Mesodermal cell (in vitro differentiated cells): ENCODE measurements at regions not wholly inside any gene's neighbourhood (a gene's known extent, or its start where the extent isn't known, plus 50 kb on each side); places are given as distances from the start of the nearest gene placed in this dataset.

Source experiments
- H3K27ac ChIP-seq: 2 replicates; pipeline ENCODE4 v1.7.0; 2013; ENCODE audit warnings: mild to moderate bottlenecking, low read depth, low read length, moderate library complexity; ENCODE audit not compliant: severe bottlenecking
- H3K36me3 ChIP-seq: 2 replicates; pipeline ENCODE4 v1.7.1; 2013; ENCODE audit warnings: mild to moderate bottlenecking, low read length, moderate library complexity; ENCODE audit not compliant: control insufficient read depth, insufficient read depth
- H3K4me1 ChIP-seq: one replicate; pipeline ENCODE4 v1.7.1; 2013; ENCODE audit warnings: mild to moderate bottlenecking, low read length; ENCODE audit not compliant: insufficient read depth, control insufficient read depth, poor library complexity, severe bottlenecking
- H3K4me3 ChIP-seq: 2 replicates; pipeline ENCODE4 v1.7.0; 2013; ENCODE audit warnings: low read length, control low read depth, mild to moderate bottlenecking; ENCODE audit not compliant: insufficient read depth, poor library complexity, severe bottlenecking; ENCODE audit errors: extremely low read depth
- H3K9me3 ChIP-seq: 2 replicates; pipeline ENCODE4 v1.7.1; 2013; ENCODE audit warnings: mild to moderate bottlenecking, low read length, moderate library complexity; ENCODE audit not compliant: control insufficient read depth
- WGBS, 2 experiments: methylation state at CpG; one replicate each; pipeline ENCODE4 v1.1.5; 2013; ENCODE audit warnings: missing lambda C conversion rate in 2 of 2; ENCODE audit not compliant: insufficient coverage in 2 of 2; 5-methylcytosine and 5-hydroxymethylcytosine counted together

GRCh38 chr2:67965246-67965645 lies 97.6 kb downstream of the C1D start:
- Histone ChIP-seq H3K36me3 (no peaks in the 10 kb centered on the region), H3K4me3 (no peak overlapping the region), H3K27ac (no peak overlapping the region), H3K9me3 (no peaks in the 10 kb centered on the region), H3K4me1 (no peaks in the 10 kb centered on the region)
- 88% methylated on average over 2 to 3 of the region's 3 CpGs for WGBS, 2 experiments

GRCh38 chr2:67970071-67970470 lies 92.7 kb downstream of the C1D start:
- H3K36me3 ChIP-seq, result no peaks in the 10 kb centered on the region
- H3K27ac ChIP-seq, result no peak overlapping the region
- no peaks in the 10 kb centered on the region for H3K9me3 ChIP-seq
- no peaks in the 10 kb centered on the region for H3K4me1 ChIP-seq
- no peak overlapping the region for H3K4me3 ChIP-seq

- Histone ChIP-seq H3K36me3 (no peaks in the 10 kb centered on the region), H3K27ac (no peak overlapping the region), H3K4me3 (no peak overlapping the region), H3K9me3 (no peaks in the 10 kb centered on the region), H3K4me1 (no peaks in the 10 kb centered on the region)
- WGBS, 2 experiments, result 80 to 100% methylated on average over 1 to 2 of the region's 3 CpGs
Measured at GRCh38 chr2:67970542-67970941, 92.3 kb downstream of the C1D start.

GRCh38 chr2:67974559-67975430 lies 88.0 kb downstream of the C1D start:
- WGBS, 2 experiments, result 81 to 89% methylated on average over 6 to 7 of the region's 7 CpGs
- H3K9me3 ChIP-seq, result no peaks in the 10 kb centered on the region
- no peak overlapping the region for H3K4me3 ChIP-seq
- H3K27ac ChIP-seq, result no peak overlapping the region
- no peaks in the 10 kb centered on the region for H3K36me3 ChIP-seq
- H3K4me1 ChIP-seq, result no peaks in the 10 kb centered on the region

DNA sequence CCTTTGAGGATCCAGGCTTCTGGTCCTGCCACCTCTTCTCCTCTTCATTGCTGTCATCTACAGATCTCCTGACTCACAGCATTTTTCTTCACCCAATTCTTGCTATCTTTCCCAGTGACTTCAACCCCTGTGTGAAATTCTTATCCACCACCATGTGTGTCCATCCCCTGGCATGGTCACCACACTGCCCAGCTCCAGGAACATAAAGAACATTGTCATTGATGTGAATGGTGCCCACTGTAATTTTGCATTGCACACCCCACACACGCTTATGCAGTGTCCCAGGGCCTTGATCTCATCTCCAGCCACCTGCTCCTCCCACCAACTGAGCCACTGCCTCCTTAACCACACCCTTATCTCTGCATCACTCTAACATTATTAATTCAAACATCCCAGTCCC lies 85.3 kb downstream of the C1D start:
- H3K36me3 ChIP-seq, result no peaks in the 10 kb centered on the region
- no peak overlapping the region for H3K27ac ChIP-seq
- WGBS, 2 experiments, result 89 to 100% methylated on average over 1 of the region's 1 CpG
- no peak overlapping the region for H3K4me3 ChIP-seq
- H3K9me3 ChIP-seq, result peaks cover 4% of the 10 kb centered on the region
- H3K4me1 ChIP-seq, result no peaks in the 10 kb centered on the region

DNA sequence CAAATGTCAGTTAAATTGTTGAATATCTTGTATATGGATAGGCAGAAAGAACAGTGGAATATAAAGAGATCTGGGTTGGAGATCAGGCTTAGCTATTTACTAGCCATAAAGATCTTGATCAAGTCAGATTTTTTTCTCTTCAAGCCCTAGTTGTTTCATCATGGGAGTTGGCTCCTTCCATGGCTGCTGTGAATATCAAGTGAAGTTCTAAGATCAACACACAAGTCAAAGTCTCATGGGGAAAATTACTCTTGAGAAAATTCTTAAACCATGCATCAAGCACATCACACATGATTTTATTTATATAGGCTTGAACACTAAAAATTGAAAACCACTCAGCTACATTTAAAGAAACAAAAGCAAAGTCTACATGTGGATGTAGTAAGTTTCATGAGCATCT lies 79.8 kb downstream of the C1D start:
- Histone ChIP-seq H3K4me1 (no peaks in the 10 kb centered on the region), H3K9me3 (peaks cover 4% of the 10 kb centered on the region), H3K27ac (no peak overlapping the region), H3K4me3 (no peak overlapping the region), H3K36me3 (no peaks in the 10 kb centered on the region)

DNA sequence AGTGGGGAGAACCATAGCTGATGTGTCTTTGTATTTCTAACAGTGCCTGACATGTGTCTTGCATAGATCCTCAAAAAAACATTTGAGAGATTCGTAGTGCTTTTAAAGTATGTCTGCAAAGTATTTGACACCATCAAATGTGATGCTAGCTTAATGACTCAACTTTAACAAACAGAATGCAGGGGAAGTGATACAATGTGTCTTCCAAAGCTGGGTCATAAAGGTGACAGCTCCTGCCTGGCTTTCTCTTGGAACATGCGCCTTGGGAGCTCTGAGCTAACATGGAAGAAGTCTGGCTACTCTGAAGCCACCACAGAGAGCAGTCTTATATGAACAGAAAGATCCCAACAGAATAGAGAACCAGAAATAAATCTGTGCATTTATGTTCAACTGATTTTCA lies 78.2 kb downstream of the C1D start:
- peaks cover 4% of the 10 kb centered on the region for H3K9me3 ChIP-seq
- H3K27ac ChIP-seq, result no peak overlapping the region
- 94 to 100% methylated on average over 1 to 2 of the region's 2 CpGs for WGBS, 2 experiments
- H3K36me3 ChIP-seq, result no peaks in the 10 kb centered on the region
- H3K4me1 ChIP-seq, result no peaks in the 10 kb centered on the region
- H3K4me3 ChIP-seq, result no peak overlapping the region

DNA sequence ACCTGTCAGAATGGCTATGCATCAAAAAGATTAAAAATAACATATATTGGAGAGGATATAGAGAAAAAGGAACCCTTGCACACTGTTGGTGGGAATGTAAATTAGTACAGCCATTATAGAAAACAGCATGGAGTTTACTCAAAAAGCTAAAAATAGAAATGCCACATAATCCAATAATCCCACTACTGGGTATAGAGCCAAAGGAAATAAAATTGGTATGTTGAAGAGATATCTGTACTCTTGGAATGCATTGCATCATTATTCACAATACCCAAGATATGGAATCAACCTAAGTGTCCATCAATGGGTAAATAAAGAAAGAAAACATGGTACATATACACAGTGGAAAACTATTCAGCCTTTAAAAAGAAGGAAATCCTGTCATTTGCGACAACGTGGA lies 77.2 kb downstream of the C1D start:
- Histone ChIP-seq H3K36me3 (no peaks in the 10 kb centered on the region), H3K27ac (no peak overlapping the region), H3K4me1 (no peaks in the 10 kb centered on the region), H3K4me3 (no peak overlapping the region), H3K9me3 (peaks cover 2% of the 10 kb centered on the region)
- WGBS, 2 experiments, result 70% methylated on average over 2 of the region's 2 CpGs; no CpG with 5 or more reads in 1 of the 2 experiments

DNA sequence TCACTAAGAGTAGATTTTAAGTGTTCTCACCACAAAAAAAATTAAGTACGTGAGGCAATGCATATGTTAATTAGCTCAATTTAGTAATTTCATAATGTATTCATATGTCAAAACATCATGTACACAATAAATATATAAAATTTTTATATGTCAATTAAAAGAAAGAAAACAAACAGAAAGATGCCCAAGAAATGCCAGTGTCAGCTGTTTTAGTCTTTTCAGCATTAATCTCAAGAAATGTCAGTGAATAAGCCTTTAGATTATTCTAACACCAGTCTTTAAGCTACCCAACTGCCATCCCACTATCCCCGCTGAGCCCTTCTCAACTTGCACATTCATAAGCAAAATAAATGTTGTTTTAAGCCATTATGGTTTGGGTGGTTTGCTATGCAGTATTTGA lies 76.5 kb downstream of the C1D start:
- WGBS, 2 experiments, result no CpG with 5 or more reads among the region's 2 CpGs
- Histone ChIP-seq H3K4me1 (no peaks in the 10 kb centered on the region), H3K9me3 (no peaks in the 10 kb centered on the region), H3K27ac (no peak overlapping the region), H3K36me3 (no peaks in the 10 kb centered on the region), H3K4me3 (no peak overlapping the region)
